ENCODE measurements at regions not wholly inside any gene's neighbourhood (a gene's known extent, or its start where the extent isn't known, plus 50 kb on each side); places are given as distances from the start of the nearest gene placed in this dataset.

GRCh38 chr5:54885636-54886035 lies 99.8 kb downstream of the ESM1 start:
- TF ChIP-seq CTCF (IDR thresholded peaks at IDR 0.05) = no peak
- TF ChIP-seq POLR2A (IDR thresholded peaks at IDR 0.05) = no peak
